ENCODE measurements at regions not wholly inside any gene's neighbourhood (a gene's known extent, or its start where the extent isn't known, plus 50 kb on each side); places are given as distances from the start of the nearest gene placed in this dataset.
"Not testable (repeated sequence)": the region's sequence is repeated elsewhere in the genome, so short reads cannot be mapped to it uniquely, and the experiment has no call there.

DNA sequence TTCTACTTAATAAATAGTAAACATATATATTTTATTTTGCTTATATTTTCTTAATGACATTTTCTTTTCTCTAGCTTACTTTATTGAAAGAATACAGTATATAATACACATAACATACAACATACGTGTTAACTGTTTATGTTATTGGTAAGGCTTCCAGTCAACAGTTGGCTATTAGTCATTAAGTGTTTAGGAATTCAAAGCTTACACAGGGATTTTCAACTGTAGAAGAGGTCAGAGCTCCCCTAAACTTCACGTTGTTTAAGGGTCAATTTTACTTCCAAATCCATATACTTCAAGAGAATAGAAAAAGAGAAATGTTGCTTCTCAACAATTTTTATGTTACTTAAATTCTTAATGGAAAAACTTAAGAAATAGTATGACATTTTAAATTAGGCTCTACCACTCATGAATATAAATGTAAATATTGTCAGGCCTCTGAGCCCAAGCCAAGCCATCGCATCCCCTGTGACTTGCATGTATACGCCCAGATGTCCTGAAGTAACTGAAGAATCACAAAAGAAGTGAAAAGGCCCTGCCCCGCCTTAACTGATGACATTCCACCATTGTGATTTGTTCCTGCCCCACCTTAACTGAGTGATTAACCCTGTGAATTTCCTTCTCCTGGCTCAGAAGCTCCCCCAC, 456.5 kb upstream of the NETO1 start:
- TF ChIP-seq, protein P1, sequence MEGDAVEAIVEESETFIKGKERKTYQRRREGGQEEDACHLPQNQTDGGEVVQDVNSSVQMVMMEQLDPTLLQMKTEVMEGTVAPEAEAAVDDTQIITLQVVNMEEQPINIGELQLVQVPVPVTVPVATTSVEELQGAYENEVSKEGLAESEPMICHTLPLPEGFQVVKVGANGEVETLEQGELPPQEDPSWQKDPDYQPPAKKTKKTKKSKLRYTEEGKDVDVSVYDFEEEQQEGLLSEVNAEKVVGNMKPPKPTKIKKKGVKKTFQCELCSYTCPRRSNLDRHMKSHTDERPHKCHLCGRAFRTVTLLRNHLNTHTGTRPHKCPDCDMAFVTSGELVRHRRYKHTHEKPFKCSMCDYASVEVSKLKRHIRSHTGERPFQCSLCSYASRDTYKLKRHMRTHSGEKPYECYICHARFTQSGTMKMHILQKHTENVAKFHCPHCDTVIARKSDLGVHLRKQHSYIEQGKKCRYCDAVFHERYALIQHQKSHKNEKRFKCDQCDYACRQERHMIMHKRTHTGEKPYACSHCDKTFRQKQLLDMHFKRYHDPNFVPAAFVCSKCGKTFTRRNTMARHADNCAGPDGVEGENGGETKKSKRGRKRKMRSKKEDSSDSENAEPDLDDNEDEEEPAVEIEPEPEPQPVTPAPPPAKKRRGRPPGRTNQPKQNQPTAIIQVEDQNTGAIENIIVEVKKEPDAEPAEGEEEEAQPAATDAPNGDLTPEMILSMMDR (conservative IDR thresholded peaks at IDR 0.05 in 1 of 2, IDR thresholded peaks at IDR 0.05 in 1 of 2; ENCODE audit: low read depth in 1 of 2, low read length in 2 of 2), result not testable (repeated sequence)
- TF ChIP-seq EZH2 (IDR thresholded peaks at IDR 0.05; ENCODE audit: low read length, missing control alignments), result not testable (repeated sequence)

Measured in fibroblast of lung (primary cell).